GM18907 (cell line): ENCODE measurements at regions not wholly inside any gene's neighbourhood (a gene's known extent, or its start where the extent isn't known, plus 50 kb on each side); places are given as distances from the start of the nearest gene placed in this dataset.
A peak's percentile ranks its signal among the peaks of the same experiment; 100 is the strongest.

Experiments
- ATAC-seq: cut with Tn5 transposase; IDR thresholded peaks from one replicate; pipeline ENCODE4 v1.9.1; 2021; ENCODE audit warnings: mild to moderate bottlenecking, moderate library complexity; ENCODE audit not compliant: unreplicated experiment

DNA sequence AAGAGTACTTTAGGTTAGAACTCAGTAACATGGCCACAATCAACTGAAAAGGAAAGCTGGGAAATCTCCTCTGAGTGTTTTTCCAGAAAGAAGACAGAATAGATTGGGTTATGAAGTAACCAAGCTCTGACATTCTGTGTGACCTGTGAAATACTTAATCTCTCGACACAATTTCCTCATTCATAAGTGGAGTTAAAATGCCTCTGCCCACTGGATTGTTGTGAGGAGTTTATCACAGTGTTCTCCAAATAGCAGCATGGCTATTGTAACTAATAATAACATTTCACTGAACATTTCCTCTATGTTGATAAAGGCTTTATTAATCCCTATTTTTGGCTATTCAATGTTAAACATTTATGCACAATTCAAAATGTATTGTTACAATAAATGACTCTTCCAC, 311.0 kb downstream of the GABRB2 start:
- no peak for ATAC-seq

DNA sequence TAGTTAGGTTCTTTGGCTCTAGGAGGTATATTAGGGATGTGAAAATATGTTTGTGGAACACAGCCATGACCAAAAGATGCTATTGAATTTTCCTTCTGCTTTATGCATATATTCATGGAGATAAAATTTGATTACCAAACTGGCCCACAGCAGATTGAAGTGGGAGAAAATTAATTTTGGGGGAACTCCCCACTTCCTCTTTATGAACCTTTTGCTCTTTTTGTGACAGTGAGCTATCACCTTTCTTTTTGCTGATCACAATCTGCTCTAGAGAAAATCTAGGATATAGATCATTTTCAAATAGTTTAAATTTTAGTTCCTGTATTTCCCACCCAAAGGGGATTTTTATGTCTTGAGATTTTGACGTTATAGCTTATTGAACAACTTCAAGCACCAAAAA, 313.0 kb downstream of the GABRB2 start:
- no peak for ATAC-seq

DNA sequence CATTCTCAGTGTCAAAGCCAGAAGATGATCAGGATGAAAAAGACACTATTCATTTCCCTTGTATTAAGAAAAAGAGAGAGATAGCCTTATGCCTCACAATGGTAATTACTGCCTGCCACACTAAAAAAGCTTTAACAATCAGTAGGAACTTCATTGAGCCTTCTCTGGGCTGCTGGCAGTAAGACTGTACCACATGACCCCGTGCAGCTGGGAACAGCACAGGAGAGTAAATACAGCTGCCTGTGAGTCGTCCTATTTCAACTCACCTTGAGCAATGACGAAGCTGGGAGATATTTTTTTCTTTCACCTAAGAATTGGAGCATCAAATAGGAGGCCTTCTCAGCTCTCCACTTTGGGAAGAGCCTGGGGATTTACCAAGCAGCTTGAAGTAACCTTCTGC, 316.3 kb downstream of the GABRB2 start:
- ATAC-seq, result no peak

DNA sequence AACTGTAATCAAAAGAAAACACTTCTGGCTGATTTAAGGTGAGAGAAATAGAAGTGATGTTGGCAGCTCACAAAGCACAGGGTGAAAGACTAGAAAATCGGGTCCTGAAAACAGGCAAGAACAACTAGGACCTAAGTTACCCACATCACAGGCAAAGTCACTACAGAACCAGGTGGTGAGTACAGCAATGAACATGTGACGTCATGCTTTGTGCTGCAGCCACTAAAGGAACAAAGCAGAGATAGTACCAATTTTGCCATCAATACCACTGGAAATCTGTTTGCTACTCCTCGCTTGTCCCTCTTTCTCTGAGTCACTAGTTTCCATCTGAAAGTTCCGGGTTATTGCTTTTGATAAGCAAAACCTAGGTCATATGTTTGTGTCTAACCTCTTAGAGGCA, 326.7 kb downstream of the GABRB2 start:
- ATAC-seq, result no peak

DNA sequence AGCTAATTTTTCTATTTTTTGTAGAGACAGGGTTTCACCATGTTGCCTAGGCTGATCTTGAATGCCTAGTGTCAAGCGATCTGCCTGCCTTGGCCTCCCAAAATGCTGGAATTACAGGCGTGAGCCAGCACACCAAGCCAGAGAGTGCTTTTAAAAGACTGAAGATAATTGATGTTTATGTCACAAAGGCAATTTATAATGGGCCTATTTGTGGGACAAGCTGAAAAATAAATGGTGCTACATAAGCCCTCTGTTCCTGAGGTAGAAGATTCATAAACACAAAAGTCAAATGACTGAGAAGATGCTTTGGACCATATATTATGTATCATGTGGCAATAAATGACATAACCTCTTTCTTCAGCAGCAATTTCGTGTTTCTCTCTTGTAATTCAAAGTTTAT, 329.6 kb downstream of the GABRB2 start:
- no peak for ATAC-seq

DNA sequence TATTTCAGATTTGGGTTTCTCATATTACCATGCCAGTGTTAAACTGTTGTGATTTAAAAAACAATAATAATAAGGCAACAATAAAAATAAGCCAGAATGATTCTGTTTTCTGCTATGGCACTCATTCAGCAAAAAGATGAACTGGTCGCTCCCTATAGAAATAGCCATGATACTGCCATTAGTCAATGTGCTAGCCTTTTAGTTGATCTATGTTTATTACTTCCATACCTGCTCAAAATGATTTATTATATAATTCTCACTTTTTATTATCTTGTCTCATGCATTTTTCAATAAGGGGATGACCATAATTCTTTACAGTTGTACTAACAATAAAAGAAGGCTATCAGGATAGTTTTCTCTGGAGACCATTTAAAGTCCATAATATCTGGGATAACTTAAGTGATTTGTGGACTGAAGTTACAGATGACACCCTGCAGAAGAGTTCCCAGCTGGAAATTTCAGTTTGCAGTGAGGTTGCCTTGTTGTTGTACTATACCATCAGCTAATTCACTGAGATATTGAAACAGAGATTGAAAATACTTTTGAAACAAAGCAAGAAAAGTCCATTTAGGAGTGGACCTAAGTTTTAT, 334.3 kb downstream of the GABRB2 start:
- ATAC-seq, result no peak

DNA sequence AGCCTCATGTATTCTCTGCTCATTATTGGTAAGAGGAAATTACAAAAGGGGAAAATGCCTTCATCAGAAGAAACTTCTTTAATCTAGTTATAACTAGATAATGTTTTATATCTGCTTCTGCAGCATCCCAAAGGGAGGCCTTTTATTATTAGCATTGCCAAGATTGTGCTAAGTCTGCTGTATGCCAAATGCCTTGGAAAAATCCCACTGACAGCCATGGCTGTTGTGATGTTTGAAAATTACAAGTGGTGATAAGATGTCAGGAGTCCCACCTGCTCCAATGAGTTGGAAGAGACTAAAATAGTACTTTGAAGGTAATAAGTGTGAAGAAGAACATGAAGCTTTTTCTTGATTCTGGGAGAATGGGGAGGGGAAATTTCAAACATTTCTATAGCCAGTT, 345.0 kb downstream of the GABRB2 start:
- ATAC-seq, result no peak

DNA sequence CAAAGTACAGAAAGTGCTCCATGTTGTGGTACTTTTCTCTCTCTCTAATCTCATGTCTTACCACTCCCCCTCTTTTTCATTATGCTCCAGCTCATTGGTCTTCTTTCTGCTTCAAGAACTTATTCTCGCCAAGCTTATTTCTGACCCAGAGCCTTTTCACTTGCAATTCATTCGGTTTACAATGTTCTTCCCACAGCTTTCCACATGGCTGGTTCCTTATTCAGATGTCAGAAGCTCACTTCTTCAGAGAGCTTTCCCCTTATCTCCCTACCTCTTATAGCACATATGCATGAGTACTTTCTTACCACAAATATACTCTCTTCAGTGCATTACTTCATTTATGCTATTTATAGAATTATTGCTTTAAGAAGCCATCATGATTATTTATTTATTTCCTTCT, 338.8 kb upstream of the ATP10B start:
- no peak for ATAC-seq

DNA sequence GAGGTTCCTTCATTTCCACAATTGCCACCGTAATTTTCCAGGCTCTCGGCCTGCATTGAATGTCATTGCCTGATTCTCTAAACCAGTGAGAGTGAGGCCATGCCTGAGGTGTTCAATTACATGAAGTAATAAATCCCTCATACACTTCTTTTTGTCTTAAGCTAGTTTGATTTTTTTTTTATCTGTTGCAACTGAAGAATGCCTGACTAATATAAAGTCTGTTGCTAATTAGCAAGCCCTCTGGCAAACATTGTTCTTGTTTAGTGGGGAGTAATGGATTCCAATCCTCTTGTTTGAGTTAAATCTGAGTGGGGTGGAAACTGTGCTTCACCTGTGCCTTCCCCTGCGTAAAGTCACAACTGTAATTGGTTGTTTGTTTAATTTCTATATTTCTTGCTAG, 338.1 kb upstream of the ATP10B start:
- no peak for ATAC-seq

DNA sequence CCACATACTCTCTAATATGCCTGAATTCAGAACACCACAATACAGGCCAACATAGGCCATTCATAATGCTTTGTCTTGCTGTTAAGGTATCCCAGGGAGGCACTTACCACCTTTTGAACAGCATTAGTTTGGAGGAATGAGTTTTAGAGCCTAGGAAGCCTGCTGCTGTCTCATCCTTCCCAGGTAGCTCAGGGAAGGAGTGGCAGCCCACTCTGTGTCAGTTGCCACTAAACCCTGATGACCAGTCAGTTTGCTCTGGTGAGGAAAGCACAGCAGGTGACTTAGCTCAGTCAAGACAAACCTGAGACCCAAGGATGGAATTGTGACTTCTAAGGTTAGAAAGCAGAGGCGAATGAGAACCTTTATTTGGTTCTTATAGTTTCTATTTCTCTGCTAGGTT, 337.4 kb upstream of the ATP10B start:
- no peak for ATAC-seq

DNA sequence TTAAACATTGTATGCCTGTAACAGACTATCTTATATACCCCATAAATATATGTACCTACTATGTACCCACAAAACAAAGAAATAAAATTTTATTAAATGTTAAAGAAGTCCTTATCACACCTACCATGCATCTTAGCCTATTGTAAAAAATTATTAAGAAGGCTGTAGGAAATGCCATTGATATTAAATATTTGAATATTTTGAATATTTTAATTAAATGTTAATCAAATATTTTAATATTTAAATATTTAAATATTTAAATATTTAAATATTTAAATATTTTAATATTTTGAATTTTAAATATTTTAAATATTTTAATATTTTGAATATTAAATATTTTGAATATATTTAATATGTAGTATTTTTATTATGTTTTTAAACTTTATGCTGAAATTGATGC, 331.5 kb upstream of the ATP10B start:
- no peak for ATAC-seq

DNA sequence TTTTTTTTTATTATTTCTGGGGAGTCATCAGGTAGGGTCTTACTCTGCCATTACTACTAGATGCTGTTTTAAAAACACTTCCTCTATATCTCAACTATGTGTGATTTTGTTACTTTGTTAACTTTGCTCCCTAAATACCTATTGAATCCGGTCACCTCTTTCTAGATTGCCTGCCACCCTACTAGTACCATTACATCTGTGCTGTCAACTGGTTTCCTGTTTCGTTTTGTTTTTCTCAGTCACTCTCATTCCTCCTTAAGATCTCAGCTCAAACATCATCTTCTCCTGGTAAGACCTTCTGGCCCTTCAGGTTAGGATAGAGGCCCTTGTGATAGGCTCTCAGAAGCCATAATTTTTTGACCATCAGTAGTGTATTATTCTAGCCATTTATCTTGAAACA, 324.2 kb upstream of the ATP10B start:
- no peak for ATAC-seq

DNA sequence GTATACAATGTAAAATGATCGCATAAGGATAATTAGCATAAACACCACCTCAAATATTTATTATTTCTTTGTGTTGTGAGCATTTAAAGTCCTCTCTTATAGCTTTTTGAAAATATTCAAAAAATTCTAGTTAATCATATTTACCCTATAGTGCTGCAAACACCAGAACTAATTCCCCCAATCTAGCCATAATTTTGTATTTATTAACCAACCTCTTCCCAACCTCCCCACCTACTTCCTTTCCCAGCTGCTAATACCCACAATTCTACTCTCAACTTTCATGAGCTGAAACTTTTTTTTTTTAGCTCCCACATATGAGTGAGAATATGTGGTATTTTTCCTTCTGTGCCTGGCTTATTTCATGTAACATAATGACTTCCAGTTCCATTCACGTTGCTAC, 317.8 kb upstream of the ATP10B start:
- ATAC-seq, result peak; percentile 82

DNA sequence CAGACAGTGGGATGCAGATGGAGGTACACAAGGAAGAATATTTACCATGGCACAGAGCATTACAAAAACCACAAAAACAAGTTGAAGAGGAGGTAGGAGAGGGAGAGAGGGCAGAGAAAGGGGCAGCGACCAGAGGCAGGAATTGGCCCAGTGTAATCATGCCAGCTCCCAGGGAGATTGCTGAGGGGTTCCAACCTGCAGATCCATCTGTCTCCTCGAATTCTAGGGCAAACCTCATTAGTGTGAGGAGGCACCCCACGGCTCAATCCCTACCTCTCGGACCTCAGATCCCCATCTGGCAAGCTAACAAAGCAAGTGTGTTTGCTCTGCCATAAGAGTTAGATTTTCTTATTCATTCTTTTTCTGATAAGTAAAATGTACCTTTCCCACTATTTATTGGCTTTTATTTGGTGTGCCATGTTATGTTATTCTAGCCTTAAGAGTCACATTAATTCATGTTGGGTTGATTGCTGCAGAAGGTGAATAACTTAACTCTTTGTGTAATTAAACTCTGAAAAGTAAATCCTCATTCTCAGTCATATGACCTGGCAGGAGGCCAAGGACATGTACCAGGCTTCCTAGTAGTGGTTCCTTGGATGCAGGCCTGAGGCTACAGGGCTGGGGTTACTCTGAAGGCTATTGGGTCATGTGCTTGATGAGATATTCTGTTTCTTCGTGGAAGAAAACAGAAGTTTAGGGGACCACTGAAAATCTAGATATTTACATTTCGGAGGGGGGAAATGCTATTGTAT, 315.2 kb upstream of the ATP10B start:
- ATAC-seq, result no peak

DNA sequence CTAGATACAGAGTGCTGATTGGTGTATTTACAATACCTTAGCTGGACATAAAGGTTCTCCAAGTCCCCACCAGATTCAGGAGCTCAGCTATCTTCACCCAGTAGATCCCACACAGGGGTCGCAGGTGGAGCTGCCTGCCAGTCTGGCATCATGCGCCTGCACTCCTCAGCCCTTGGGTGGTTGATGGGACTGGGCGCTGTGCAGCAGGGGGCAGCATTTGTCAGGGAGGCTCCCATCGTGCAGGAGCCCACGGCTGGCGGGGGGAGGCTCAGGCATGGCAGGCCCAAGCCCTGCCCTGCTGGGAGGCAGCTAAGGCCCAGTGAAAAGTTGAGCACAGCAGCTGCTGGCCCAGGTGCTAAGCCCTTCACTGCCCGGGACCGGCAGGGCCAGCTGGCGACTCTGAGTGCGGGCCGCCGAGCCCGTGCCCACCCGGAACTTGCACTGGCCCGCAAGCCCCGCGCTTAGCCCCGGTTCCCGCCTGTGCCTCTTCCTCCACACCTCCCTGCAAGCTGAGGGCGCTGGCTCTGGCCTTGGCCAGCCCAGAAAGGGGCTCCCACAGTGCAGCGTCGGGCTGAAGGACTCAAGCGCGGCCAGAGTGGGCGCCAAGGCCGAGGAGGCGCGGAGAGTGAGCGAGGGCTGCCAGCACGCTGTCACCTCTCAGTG, 314.1 kb upstream of the ATP10B start:
- no peak for ATAC-seq

DNA sequence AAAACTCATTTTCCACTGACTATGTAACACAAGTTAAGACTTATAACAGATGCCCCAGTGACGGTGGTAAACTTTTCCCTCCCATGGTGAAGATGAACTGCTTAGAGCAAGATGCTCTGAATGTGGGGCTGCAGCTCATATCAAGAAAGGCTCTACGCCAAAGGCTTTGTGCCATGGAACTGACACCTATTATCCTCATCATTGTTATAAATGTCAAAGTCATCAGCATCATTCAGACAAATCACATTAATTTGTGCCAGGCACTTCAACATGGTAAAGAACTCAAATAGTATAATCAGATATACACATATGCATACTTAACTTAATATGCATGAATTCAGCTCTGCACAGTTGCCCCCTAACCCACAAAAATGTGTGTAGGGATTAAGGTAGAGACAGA, 305.9 kb upstream of the ATP10B start:
- no peak for ATAC-seq

DNA sequence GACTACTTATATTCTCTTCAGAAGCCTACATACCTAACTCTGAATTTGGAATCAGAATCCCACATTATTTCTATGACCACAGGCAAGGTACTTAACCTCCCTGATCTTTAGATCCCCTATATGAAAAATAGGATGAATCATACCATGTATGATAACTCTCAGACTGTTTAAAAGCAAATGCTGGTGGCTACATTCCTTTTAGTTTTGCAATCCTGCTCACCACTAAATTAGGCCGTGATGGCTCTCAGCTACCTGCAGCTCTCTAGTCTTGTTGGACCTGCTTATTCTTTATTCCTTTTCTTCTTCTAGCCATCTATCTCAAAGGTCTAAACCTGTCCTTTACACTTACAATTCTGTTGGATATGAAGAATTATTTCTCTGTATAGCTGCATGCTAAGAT, 303.4 kb upstream of the ATP10B start:
- no peak for ATAC-seq

DNA sequence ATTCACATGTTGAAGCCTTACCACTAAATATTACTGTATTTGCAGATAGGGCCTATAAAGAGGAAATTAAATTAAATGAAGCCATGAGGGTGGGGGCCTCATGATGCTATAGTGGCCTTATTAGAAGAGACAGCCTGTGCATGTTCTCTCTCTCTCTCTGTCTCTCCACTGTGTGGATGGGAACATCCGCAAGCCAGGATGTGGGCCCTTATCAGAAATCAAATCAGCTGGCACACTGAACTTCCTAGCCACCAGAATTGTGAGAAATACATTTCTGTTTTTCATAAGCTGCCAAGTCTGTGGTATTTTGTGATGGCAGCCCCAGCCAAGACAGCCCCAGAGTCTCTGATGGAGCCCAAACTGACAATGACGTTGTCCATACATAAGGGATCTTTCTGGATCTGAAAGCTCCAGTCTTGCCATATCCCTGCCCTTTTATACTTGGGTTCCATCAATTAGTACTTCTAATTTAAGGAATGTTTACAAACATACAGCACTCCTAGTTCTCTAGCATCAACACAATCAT, 300.5 kb upstream of the ATP10B start:
- no peak for ATAC-seq

DNA sequence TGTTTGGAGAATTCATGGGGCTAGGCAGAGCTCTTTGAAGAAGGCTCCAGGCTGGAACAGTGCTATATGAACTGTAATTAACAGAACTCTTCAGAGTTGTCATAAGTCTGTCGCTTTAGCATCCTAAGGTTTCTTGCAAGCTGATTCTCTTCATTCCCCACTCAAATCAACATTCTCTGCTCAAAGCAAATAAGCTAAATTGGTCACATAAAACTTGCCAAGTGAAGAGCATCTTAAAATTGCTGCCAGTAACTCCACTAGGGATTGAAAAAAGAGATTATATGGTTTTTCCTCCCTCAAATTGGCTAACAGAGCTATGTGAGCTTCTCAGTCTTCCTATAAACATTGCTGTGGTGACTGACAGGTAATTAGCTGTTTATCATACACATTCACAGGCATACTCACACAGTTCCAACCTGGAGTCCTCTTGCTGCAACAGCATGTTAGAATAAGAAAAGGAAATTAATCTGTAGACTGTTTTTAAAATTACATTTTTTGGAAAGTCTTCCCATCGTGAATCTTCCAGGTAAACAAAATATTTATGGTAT, 298.5 kb upstream of the ATP10B start:
- no peak for ATAC-seq

DNA sequence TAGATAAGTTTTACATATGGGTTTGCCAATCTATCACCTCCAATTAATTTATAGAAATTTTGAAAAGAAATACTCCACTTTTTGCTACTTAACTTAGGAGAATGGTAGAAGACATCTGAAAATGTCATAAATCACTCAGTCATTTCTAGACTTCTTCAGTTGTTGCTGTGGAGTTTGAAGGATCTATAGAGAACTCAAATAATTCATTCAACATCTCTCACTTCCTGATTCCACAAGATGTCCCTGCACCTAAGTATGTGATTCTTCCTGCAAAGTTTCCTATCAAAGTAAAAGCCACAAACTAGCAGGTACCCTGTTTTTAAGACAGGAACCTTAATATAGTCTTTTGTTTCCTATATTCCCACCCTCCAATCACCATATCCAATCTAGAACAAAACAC, 297.1 kb upstream of the ATP10B start:
- ATAC-seq, result no peak

DNA sequence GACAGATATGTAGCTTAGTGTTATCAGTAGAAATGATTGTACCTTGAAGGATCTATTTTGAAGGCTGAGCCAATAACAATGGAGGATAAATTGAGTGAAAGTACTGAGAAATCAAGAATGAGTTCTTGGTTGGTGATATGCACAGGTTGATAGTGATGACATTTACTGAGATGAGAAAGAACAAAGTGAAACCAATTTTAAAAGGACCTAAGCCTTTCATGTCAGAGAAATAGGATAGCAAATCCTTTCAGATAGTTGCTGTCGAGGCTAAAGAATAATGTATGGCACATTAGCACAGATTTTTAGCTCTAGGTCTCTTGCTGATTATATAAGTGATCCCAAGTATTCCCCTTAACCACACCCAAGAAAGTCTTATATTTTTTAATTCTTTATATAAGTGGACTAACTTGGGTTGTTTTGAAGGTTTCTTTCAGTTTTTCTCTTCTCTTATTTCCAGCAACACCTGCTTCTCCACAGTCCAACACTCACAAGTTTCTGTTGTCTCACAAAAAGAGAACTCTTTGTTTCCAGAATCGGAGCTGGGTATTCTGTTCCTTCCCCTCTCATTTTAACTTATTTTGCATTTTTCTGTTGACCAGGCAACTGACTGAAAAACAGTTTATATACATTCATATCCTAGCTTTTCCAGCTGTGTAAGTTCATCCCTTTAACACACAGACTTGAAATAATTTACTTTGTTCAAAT, 286.9 kb upstream of the ATP10B start:
- ATAC-seq, result peak; percentile 50
